ENCODE measurements at regions not wholly inside any gene's neighbourhood (a gene's known extent, or its start where the extent isn't known, plus 50 kb on each side); places are given as distances from the start of the nearest gene placed in this dataset.
"Not testable (repeated sequence)": the region's sequence is repeated elsewhere in the genome, so short reads cannot be mapped to it uniquely, and the experiment has no call there.

DNA sequence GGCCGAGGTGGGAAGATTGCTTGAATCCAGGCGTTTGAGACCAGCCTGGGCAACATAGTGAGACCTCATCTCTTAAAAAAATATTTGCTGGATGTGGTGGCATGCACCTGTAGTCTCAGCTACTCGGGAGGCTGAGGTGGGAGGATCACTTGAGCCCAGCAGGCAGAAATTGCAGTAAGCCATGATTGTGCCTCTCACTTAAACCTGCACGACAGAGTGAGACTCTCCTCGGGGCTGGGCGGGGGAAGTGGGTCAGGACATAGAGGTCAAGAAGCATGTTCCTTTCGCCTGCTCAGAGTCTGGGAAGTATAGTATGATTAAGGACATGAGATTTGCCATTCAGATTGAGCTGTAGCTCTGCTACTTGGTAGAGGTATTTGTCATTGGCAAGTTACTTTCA is 52.3 kb downstream of the SEPTIN7 start:
- not testable (repeated sequence) for DNase-seq

DNA sequence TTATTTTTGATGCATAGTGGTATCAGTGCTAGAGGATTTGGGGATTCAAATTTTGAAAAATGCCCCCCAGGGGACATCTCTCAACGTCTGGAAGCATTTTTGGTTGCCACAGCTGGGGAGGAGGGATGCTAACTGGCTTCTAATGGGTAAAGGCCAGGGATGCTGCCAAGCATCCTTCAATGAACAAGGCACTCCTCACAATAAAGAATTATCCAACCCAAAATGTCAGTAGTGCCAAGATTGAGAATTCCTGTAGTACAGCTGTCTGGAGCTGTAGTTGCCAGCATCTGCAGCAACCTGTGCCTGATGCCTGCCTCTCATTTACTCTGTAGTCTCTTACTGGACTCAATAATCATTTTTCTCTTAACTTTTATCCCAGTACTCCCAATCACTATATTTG is 53.5 kb downstream of the SEPTIN7 start:
- no peak for DNase-seq

DNA sequence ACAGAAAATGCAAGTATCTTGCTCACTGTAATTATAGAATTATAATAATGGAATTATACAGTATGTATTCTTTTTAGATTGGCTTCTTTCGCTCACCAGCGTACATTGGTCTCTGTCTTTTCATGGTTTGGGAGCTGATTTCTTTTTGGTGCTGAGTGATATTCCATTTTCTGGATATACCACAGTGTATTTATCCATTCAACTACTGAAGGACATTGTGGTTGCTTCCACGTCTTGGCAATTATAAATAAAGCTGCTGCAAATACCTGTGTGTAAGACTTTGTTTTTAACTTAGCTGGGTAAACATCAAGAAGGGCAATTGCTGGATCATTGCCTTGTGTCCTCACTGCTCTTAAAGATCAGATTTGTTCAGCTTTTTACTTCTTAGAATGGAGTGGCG is 55.3 kb downstream of the SEPTIN7 start:
- no peak for DNase-seq

DNA sequence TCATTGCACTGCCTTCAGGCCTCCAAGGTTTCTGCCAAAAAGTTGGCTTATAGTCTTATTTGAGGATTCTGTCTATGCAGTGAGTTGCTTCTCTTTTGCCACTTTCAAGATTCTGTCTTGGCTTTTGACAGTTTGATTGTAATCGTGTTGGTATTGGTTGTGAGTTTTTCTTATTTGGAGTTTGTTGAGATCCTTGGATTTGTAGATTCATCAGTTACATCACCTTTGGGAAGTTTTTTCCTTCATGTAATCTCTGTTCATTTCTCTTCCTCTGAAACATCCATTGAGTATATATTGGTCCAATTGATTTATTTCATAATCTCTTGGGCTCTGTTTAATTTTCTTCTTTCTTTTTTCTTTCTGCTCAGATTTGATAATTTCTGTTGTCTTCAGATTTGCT is 59.8 kb downstream of the SEPTIN7 start:
- DNase-seq: no peak

DNA sequence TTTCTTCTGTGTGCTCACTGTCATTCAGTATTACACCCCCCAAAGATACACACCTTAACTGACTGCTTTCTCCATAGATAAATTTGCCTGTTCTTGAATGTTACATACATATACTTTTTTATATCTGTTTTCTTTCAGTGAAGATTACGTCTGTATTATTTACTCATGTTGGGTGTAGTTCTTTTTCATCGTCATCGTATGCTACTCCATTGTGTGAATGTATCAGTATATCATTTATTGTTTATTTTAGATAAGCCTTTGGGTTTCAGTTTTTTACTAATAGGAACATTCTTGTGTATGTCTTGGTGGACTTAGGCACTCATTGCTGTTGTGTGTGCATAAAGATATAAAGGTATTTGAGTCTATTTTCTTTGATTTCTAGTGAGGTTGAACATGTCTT is 64.4 kb downstream of the SEPTIN7 start:
- no peak for DNase-seq

DNA sequence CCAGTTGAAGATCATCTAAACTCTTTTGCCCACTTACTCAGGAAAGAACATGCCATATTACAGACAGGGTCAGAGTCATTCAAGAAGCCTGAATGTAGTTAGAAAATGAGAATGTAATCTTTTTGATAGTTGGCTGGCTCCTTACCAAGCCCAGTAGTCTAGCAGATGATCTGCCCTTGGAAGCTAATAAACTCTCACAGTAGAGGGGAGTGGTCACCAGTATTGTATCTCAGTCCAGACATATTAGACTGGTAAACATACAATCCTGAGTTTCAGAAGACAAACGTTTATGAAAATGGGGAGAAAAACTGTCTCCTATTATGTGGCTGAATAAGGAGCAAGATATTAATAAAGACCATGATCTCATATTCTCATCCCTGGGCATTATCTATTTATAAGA is 65.3 kb downstream of the SEPTIN7 start:
- no peak for DNase-seq

DNA sequence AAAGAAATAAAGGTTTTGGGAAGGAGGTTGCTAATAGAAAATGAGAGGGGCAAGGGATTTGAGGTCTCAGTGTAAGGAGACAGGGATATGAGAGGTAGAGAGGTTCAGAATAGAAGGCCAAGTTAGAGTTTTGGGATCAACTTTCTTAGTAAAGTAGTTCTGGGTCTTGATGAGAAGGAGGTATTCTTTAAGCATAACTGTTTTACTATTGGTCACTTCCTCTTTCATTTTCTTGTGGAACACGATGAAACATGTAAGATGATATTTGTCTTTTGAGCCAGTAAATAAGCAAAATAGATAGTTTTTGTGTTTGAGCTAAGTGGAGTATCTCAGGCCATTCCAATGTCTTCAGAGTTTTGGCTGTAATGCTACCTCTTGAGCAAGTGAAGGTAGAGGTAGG is 68.3 kb downstream of the SEPTIN7 start:
- DNase-seq: not testable (repeated sequence)

DNA sequence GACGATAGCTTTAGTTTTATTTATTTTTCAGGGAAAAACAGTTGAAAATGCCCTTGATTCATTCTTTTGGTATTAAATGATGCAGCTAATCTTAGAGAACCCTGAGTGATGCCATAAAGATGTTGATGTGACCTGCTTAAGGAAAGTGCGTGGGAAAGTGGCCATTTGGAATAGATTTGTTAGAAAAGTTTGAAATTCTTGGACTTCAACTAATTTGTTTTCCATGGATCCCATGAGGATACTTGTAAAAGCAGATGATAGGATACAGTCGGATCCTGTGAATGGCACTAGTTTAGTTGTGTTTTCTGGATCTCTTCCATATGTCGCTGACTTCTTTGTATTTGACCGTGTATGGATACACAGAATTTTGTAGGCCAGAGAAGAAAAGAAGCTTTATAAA is 69.0 kb downstream of the SEPTIN7 start:
- no peak for DNase-seq

DNA sequence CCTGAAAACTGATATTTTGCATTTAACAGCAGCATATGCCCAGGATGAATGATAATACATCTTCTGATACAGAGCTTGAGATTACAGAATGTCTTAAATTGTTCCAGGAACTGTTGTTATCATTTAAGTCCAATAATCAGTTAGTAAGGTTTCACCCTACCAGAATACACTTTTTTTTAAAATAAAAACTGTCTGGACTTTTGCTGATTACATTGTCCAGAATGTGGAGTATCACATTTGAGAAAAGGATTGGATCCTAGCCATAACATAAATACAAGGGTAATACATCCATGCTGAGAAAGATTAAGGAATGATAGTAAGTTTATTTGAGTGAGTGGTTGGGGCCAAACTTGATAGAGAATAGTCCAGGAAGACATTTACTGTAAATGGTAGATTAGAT is 71.0 kb downstream of the SEPTIN7 start:
- DNase-seq: no peak

DNA sequence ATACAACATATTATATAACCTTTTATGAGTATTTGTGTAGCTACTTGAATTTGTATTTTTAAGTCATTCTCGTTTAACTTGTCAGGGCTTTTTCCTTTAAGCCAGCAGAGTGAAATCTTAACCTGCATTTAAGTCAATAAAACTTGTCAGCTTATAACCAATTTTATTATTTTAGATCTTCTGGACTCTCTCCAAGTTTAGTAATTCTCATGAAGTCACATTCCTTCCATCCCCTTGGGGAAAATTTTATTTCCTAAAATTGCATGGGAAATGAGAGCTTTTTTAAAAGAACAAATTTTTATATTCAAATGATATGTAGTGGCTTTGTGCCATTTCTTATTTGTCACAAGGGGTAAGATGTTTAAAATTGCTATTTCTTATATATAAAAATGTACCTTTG is 74.0 kb downstream of the SEPTIN7 start:
- no peak for DNase-seq

DNA sequence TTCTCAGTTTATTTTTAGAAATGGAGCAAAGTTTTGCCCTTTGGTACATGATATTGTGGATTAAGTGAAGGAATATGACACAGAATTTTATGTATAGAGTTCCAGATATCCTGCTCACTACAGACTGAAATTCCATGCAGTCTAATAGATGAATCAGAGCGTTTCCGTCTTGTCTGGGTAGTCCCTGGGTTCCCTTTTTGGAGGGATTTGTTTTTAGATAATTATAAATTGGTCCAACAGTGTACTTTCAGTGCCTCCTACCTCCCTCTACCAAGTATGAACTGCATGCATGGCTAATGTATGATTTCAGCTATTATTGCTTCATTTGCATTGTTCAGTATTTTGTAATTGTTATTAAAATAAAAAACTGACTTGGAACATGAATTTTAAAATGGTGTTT is 74.4 kb downstream of the SEPTIN7 start:
- no peak for DNase-seq

DNA sequence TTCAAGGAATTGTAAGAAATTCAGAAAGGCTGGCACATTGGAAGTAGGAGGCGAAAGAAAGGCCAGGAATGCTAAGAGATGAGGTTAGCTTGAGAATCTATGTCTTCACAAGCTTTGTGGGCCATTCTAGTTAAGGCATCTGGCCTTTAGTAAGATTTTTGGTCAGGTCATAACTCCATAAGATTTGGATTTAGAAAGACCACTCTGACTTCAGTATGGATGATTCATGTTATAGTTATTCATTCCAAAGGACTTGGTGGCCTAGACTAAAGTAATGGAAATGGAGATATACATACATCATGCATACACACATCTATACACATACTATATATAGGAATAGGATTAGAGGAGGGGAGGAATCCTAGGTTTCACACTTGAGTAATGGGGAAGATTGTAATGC is 77.5 kb downstream of the SEPTIN7 start:
- no peak for DNase-seq

DNA sequence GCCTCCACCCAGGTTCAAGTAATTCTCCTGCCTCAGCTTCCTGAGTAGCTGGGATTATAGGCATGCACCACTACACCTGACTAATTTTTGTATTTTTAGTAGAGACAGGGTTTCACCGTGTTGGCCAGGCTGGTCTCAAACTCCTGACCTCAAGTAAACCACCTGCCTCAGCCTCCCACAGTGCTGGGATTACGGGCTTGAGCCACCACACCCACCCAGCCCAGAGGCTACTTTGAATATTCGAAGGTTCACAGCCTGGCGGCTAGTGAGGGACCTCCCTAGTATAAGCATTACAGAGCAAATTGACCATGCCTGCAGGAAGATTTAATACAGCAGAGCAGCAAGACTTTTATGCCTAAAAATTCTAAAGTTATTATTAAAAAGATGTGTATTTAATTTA is 86.6 kb downstream of the SEPTIN7 start:
- not testable (repeated sequence) for DNase-seq

DNA sequence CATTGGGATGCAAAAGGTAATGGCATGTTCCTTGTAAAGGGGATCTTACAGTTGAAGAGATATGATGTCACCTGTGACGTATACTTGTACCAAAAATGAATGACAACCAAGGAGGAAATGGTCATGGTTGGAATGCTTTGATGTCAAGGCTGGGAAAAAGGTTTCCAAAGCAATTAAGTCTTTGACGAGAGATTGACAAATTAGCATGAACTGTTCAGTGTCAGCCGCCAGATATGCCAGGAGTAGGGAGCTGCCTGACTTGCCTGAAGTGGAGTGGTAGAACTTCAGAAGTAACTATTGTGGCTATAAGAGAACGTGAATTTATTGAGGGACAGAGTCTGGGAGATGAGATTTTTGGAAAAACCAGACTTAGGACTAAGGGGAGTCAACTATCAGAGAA is 88.1 kb downstream of the SEPTIN7 start:
- DNase-seq: no peak

DNA sequence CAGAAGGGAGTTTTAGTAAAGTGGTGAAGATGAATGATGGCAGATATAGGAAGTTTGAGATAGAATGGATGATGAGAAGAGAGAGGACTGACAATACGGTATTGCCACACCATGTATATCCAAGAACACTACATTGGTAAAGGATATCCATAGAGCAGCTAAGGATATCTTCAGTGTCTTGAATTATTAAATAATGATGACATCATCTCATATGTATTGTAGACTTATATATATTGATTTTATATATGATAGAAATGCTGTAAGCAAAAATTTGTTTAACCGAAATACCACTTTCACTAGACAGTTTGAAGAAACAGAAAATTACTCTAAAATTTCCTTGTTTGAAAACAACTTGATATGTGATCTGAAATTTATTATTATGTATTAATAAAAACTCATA is 89.0 kb downstream of the SEPTIN7 start:
- DNase-seq: no peak

DNA sequence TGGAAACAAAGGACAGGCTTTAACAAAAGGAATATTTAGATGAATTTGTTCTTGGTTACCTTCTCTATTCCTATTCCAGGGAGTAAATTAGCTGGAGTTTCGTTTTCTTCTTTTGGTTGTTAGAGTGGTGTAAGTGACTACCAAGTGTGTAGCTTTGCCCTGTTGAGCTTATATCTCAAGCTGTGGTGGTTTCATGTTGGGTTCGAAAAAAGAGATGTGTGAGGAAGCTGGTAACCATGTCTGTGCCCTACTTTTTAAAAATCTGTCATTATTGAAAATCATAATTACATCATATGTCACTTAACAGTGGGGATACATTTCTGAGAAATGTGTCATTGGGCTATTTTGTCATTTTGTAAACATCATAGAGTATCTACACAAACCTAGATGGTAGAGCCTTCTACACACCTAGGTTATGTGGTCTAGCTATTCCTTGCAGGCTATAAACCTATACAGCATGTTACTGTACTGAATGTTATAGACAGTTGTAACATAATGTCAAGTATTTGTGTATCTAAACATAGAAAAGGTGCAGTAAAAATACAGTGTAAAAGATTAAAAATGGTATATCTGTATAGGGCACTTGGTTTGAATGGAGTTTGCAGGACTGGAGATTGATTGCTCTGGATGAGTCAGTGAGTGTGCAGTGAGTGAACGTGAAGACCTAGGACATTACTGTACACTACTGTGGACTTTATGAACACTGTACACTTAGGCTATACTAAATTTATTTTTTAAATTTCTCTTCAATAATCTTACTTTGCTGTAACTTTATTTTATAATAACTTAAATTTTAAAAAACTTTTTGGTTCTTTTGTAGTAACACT is 90.4 kb downstream of the SEPTIN7 start:
- DNase-seq: no peak

DNA sequence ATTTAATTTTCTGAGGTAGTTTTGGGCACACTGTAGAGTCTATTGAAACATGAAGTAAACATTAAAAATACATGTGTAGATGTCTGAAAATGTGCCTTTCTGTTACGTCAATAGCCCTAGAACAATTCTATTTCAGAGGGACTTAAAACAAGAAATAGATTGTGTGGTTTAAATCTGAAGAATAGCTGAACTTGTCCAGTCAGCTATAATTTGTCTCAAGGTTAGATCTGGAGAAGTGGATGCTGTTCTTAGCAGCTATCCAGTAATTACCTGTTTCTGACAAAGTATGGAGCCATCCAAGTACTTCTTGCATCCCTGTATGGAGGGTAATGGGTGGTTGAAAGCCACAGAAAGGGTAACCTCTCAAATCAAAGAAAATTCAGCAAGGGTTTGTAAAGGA is 92.8 kb downstream of the SEPTIN7 start:
- DNase-seq: no peak

DNA sequence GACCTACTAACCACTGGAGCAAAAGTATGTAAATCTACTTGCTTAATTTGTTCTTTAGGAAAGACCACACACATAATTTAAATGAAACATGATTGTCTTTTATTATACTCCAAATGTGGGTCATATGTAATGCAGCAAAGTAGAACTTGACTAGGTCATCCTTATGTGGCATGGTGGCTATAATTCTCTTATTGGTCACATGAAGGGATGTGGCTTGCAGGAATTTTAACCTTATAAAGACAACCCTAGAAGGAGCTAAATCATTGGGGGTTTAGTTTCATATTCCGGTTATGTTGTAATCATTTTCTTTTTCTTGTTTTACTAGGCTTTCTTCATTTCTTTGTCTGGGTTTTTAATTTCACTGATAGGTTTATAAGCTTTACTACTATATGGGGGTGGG is 93.9 kb downstream of the SEPTIN7 start:
- DNase-seq: no peak

DNA sequence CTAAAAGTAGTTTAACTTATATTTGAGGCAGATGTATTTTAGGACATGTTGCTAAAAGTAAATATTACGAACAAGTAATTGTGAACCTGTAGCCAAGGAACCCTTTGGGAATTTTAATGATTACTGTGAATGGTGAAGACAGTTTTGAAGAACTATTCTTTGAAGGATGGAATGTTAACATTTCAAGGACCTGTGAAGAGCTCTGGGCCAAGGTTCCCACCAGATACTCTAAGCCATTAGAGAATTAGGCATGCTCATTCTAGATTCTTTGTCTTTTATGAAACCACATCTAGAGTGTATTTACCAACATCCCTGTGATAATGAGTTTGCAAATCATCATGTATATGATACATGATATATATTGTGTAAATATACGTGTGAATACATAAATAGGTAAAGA is 99.8 kb downstream of the SEPTIN7 start:
- DNase-seq: no peak

DNA sequence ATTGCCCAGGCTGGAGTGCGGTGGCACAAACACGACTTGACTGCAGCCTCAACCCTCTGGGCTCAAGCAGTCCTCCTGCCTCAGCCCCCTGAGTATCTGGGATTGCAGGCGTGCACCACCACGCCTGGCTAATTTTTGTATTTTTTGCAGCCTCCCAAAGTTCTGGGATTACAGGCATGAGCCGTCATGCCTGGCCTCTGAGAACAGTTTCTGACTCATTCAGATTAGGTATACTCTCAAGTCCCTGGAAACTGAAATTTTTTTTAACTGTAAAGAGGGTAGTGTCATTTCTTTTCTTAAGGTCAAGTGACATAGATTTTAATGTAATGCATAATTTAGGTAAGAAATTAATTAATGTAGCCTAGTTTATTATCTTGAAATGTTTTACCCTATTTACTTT is 104.7 kb downstream of the SEPTIN7 start:
- no peak for DNase-seq

DNA sequence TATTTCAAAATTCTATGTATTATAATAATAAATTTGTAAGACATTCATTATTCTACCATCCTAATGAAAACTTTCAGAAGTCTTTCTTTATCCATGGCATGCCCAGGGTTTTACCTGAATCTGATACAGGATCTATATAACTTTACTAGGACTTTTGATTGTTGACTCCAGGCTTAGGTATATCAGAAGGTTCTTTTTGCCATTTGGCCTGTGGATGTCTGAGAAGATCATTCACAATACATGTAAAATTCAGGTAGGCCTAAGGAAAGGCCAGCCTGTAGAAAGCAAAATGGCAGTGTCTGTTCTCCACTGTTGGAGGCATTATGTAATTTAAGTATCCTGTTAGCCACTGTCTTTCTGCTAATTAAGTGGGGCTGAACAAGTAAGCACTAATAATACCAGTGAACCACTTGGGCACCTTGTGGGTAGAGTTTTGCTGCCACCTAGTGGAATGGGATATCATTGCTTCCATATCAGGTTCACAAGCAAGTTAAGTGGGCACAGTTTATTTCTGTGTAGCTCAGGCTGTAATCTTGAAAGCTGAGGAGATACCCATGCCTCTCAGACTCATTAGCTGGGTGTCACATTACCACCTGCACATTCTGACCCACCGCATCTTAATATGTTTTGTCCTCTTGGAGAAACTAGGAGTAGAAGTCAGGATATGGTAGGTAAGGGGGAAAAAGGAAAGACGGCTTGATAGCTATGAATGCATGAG is 105.5 kb downstream of the SEPTIN7 start:
- peak; percentile 67 for DNase-seq

DNA sequence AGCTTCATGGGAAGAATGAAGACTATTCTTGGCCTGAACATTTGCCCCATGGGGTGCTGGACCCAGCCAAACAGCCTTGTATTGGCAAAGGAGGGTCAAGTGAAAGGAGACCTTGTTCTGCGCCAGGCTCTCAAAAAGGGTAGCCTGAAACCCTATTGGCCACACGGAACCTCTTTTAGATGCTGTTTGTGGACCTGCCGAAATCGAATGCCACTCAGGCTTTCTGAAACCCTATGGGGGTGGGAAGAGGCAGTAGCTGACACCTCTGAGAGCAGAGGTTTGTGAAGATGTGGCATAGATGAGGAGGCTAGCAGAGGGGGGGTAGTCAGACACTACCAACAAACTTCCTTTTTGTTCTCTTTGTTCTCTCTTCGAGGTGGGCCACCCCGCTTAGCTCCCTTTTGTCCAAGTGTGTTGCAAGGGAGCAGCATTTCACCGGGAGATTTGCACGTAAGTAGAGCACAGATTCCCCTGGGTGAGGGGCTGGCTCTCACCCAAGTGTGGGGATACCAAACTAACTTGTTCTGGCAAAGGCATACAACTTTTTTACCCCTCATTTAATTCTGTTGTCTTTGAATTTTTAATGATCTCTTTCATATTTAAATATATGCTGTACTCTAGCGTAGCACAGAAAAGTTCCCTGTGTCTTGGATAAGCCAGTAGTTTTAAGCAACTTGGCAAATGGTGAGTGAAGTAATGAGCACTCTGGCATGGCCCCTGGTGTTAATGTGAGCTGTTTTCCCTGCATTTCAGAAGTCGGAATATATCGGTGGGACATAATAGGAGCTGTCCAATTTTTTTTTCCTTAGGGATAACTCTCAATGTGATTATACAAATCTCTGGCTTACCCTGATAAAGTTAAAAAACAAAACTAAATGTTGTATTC is 107.7 kb downstream of the SEPTIN7 start:
- no peak for DNase-seq

DNA sequence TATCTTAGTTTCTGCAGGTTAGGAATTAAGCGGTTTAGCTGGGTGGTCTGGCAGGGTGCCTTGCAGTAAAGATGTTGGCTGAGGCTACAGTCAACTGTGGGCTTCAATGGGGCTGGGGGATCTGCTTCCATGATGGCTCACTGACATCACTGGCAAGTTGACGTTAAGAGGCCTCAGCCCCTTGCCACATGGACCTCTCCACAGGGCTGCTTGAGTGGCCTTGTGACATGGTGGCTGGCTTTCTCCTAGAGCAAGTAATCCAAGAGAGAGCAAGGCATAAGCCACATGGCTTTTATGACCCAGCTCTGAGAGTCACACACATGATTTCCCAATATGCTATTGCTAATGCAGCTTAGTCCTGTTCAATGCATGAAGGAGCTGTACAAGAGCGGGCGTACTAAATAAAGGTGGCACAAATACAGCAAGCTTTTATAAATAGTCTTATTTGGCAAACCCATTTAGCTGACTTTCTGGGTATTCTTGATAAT is 109.1 kb downstream of the SEPTIN7 start:
- no peak for DNase-seq
